HEK293 (cell line): ENCODE measurements at regions not wholly inside any gene's neighbourhood (a gene's known extent, or its start where the extent isn't known, plus 50 kb on each side); places are given as distances from the start of the nearest gene placed in this dataset.

Experiments
- CTCF ChIA-PET: fragments of 350-600 bp; formaldehyde crosslinking; extraction: SDS; loops from one replicate; lab custom pipeline; 2021; ENCODE audit warnings: antibody characterized with exemption; lab: Yijun Ruan, JAX
- POLR2A ChIA-PET: fragments of 300-600 bp; formaldehyde crosslinking; extraction: SDS; loops from one replicate; lab custom pipeline; 2020; ENCODE audit warnings: antibody characterized with exemption, inconsistent platforms; lab: Yijun Ruan, JAX
- H3K27ac ChIP-seq: fragments of 200-500 bp; sonication (Bioruptor generic); 2 replicates; pipeline ENCODE4 v1.5.1; 2014; ENCODE audit warnings: low read depth, low read length, control low read depth, inconsistent platforms; ENCODE audit errors: extremely low read depth
- H3K36me3 ChIP-seq, 2 experiments: fragments of 200-500 bp in 1 of 2; sonication (Bioruptor generic) in 1 of 2; 1 replicate in 1 of 2; 2 replicates in 1 of 2; pipeline ENCODE4 v1.5.1; 2014 to 2017; ENCODE audit warnings: inconsistent platforms in 2 of 2, low read length in 2 of 2; ENCODE audit not compliant: control insufficient read depth in 2 of 2, insufficient read depth in 1 of 2
- H3K4me1 ChIP-seq: fragments of 200-500 bp; sonication (Bioruptor generic); 2 replicates; pipeline ENCODE4 v1.5.1; 2014; ENCODE audit warnings: mild to moderate bottlenecking, low read length, inconsistent platforms; ENCODE audit not compliant: control insufficient read depth, insufficient read depth
- H3K4me3 ChIP-seq: 2 replicates; pipeline ENCODE4 v1.5.1; 2011; ENCODE audit warnings: low read depth, mild to moderate bottlenecking, control low read depth, low read length, moderate library complexity
- H3K9me3 ChIP-seq: fragments of 200-500 bp; sonication (Bioruptor generic); 2 replicates; pipeline ENCODE4 v1.5.1; 2014; ENCODE audit warnings: low read depth, low read length, inconsistent platforms; ENCODE audit not compliant: control insufficient read depth, insufficient read depth
- GLI2 ChIP-seq: fragments of 450-650 bp; formaldehyde crosslinking; IDR thresholded peaks from 2 replicates; pipeline ENCODE4; 2017; ENCODE audit warnings: missing biosample characterization, missing genetic modification characterization, low read depth, borderline replicate concordance
- YY1 ChIP-seq: fragments of 450-650 bp; formaldehyde crosslinking; IDR thresholded peaks from 2 replicates; pipeline ENCODE4 v1.5.1; 2018; ENCODE audit warnings: missing biosample characterization, missing genetic modification characterization
- ZBTB1 ChIP-seq: fragments of 450-650 bp; formaldehyde crosslinking; IDR thresholded peaks from 2 replicates; pipeline ENCODE4 v1.5.1; 2016; ENCODE audit warnings: missing biosample characterization, missing genetic modification characterization
- ZBTB44 ChIP-seq: fragments of 450-650 bp; IDR thresholded peaks from 2 replicates; pipeline ENCODE4 v1.5.1; 2018; ENCODE audit warnings: missing biosample characterization, mild to moderate bottlenecking, missing genetic modification characterization
- ZBTB7A ChIP-seq: fragments of 450-650 bp; formaldehyde crosslinking; IDR thresholded peaks from 2 replicates; pipeline ENCODE4 v1.5.1; 2016; ENCODE audit warnings: low read depth, missing biosample characterization, missing genetic modification characterization
- ZNF140 ChIP-seq: fragments of 450-650 bp; formaldehyde crosslinking; IDR thresholded peaks from 2 replicates; pipeline ENCODE4 v1.5.1; 2016; ENCODE audit warnings: missing biosample characterization, missing genetic modification characterization
- ZNF19 ChIP-seq: fragments of 450-650 bp; formaldehyde crosslinking; IDR thresholded peaks from 2 replicates; pipeline ENCODE4; 2016; ENCODE audit warnings: missing biosample characterization, missing genetic modification characterization, low read depth
- ZNF248 ChIP-seq: fragments of 450-650 bp; formaldehyde crosslinking; IDR thresholded peaks from 2 replicates; pipeline ENCODE4 v1.5.1; 2017; ENCODE audit warnings: missing biosample characterization, missing genetic modification characterization
- ZNF26 ChIP-seq: fragments of 450-650 bp; formaldehyde crosslinking; IDR thresholded peaks from 2 replicates; pipeline ENCODE4 v1.5.1; 2016; ENCODE audit warnings: missing biosample characterization, missing genetic modification characterization
- ZNF354C ChIP-seq: fragments of 450-650 bp; formaldehyde crosslinking; IDR thresholded peaks from 2 replicates; pipeline ENCODE4 v1.5.1; 2016; ENCODE audit warnings: missing biosample characterization, missing genetic modification characterization, low read depth, borderline replicate concordance
- ZNF362 ChIP-seq: fragments of 450-650 bp; formaldehyde crosslinking; IDR thresholded peaks from 2 replicates; pipeline ENCODE4 v1.5.1; 2016; ENCODE audit warnings: missing biosample characterization, missing genetic modification characterization
- ZNF366 ChIP-seq: fragments of 450-650 bp; formaldehyde crosslinking; conservative IDR thresholded peaks from 2 replicates; pipeline ENCODE4 v1.5.1; 2016; ENCODE audit warnings: missing biosample characterization, missing genetic modification characterization
- ZNF423 ChIP-seq: fragments of 450-650 bp; formaldehyde crosslinking; IDR thresholded peaks from 2 replicates; pipeline ENCODE4 v1.5.1; 2016; ENCODE audit warnings: missing biosample characterization, missing genetic modification characterization
- ZNF544 ChIP-seq: fragments of 450-650 bp; formaldehyde crosslinking; IDR thresholded peaks from 2 replicates; pipeline ENCODE4 v1.5.0; 2017; ENCODE audit warnings: missing biosample characterization, missing genetic modification characterization
- ZNF558 ChIP-seq: fragments of 450-650 bp; formaldehyde crosslinking; IDR thresholded peaks from 2 replicates; pipeline ENCODE4 v1.5.1; 2016; ENCODE audit warnings: missing biosample characterization, missing genetic modification characterization
- ZNF585B ChIP-seq: fragments of 450-650 bp; formaldehyde crosslinking; IDR thresholded peaks from 2 replicates; pipeline ENCODE4 v1.5.1; 2016; ENCODE audit warnings: missing biosample characterization, missing genetic modification characterization
- ZNF596 ChIP-seq: fragments of 450-650 bp; IDR thresholded peaks from 2 replicates; pipeline ENCODE4 v1.5.0; 2018; ENCODE audit warnings: missing biosample characterization, mild to moderate bottlenecking, missing genetic modification characterization, moderate library complexity
- ZNF626 ChIP-seq: fragments of 450-650 bp; sonication (Bioruptor Pico); formaldehyde crosslinking; IDR thresholded peaks from 2 replicates; pipeline ENCODE4 v1.5.1; 2018; ENCODE audit warnings: missing biosample characterization, missing genetic modification characterization, inconsistent platforms
- ZNF660 ChIP-seq: fragments of 450-650 bp; IDR thresholded peaks from 2 replicates; pipeline ENCODE4 v1.5.1; 2018; ENCODE audit warnings: missing biosample characterization, mild to moderate bottlenecking, missing genetic modification characterization
- ZNF843 ChIP-seq: fragments of 450-650 bp; formaldehyde crosslinking; IDR thresholded peaks from 2 replicates; pipeline ENCODE4 v1.5.1; 2016; ENCODE audit warnings: missing biosample characterization, missing genetic modification characterization
- TF ChIP-seq, protein P1 (sequence below): fragments of 450-650 bp; formaldehyde crosslinking; conservative IDR thresholded peaks from 2 replicates; pipeline ENCODE4 v1.5.1; 2016; ENCODE audit warnings: low read depth, missing biosample characterization, missing genetic modification characterization
- TF ChIP-seq, protein P2 (sequence below): fragments of 450-650 bp; formaldehyde crosslinking; IDR thresholded peaks from 2 replicates; pipeline ENCODE4 v1.5.1; 2016; ENCODE audit warnings: missing biosample characterization, missing genetic modification characterization
- TF ChIP-seq, protein P3 (sequence below): IDR thresholded peaks from 2 replicates; pipeline ENCODE4 v1.6.1; 2011; ENCODE audit warnings: mild to moderate bottlenecking, low read depth, low read length, borderline replicate concordance

- Histone ChIP-seq H3K4me3 (no peak overlapping the region), H3K27ac (no peak overlapping the region), H3K9me3 (no peaks in the 10 kb centered on the region), H3K36me3 (no peaks in the 10 kb centered on the region), H3K4me1 (no peaks in the 10 kb centered on the region)
- ChIA-PET POLR2A (no interaction called here), CTCF (interaction anchor here (0.6 kb wide), 1 partner anchor 115 kb away, joined by 3 read pairs; no protein-coding TSS in a partner anchor)
- no peak for TF ChIP-seq ZNF423 (tag by site-specific recombination)
- TF ChIP-seq ZBTB7A (tag by site-specific recombination): no peak
- TF ChIP-seq ZNF366 (tag by site-specific recombination): no peak
- TF ChIP-seq ZNF19 (tag by site-specific recombination): no peak
- no peak for TF ChIP-seq ZNF362 (tag by site-specific recombination)
- no peak for TF ChIP-seq ZNF140 (tag by site-specific recombination)
- TF ChIP-seq, protein P1, sequence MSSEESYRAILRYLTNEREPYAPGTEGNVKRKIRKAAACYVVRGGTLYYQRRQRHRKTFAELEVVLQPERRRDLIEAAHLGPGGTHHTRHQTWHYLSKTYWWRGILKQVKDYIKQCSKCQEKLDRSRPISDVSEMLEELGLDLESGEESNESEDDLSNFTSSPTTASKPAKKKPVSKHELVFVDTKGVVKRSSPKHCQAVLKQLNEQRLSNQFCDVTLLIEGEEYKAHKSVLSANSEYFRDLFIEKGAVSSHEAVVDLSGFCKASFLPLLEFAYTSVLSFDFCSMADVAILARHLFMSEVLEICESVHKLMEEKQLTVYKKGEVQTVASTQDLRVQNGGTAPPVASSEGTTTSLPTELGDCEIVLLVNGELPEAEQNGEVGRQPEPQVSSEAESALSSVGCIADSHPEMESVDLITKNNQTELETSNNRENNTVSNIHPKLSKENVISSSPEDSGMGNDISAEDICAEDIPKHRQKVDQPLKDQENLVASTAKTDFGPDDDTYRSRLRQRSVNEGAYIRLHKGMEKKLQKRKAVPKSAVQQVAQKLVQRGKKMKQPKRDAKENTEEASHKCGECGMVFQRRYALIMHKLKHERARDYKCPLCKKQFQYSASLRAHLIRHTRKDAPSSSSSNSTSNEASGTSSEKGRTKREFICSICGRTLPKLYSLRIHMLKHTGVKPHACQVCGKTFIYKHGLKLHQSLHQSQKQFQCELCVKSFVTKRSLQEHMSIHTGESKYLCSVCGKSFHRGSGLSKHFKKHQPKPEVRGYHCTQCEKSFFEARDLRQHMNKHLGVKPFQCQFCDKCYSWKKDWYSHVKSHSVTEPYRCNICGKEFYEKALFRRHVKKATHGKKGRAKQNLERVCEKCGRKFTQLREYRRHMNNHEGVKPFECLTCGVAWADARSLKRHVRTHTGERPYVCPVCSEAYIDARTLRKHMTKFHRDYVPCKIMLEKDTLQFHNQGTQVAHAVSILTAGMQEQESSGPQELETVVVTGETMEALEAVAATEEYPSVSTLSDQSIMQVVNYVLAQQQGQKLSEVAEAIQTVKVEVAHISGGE (tag by site-specific recombination): no peak
- TF ChIP-seq, protein P2, sequence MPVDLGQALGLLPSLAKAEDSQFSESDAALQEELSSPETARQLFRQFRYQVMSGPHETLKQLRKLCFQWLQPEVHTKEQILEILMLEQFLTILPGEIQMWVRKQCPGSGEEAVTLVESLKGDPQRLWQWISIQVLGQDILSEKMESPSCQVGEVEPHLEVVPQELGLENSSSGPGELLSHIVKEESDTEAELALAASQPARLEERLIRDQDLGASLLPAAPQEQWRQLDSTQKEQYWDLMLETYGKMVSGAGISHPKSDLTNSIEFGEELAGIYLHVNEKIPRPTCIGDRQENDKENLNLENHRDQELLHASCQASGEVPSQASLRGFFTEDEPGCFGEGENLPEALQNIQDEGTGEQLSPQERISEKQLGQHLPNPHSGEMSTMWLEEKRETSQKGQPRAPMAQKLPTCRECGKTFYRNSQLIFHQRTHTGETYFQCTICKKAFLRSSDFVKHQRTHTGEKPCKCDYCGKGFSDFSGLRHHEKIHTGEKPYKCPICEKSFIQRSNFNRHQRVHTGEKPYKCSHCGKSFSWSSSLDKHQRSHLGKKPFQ (tag by site-specific recombination): no peak
- TF ChIP-seq, protein P3, sequence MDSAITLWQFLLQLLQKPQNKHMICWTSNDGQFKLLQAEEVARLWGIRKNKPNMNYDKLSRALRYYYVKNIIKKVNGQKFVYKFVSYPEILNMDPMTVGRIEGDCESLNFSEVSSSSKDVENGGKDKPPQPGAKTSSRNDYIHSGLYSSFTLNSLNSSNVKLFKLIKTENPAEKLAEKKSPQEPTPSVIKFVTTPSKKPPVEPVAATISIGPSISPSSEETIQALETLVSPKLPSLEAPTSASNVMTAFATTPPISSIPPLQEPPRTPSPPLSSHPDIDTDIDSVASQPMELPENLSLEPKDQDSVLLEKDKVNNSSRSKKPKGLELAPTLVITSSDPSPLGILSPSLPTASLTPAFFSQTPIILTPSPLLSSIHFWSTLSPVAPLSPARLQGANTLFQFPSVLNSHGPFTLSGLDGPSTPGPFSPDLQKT: no peak
These were observed 379.1 kb upstream of the TMPRSS15 start for GRCh38 chr21:18782721-18783120.

GRCh38 chr21:18801468-18801867 is 397.9 kb upstream of the TMPRSS15 start:
- Histone ChIP-seq H3K4me3 (no peak overlapping the region), H3K27ac (no peak overlapping the region), H3K9me3 (no peaks in the 10 kb centered on the region), H3K36me3 (no peaks in the 10 kb centered on the region), H3K4me1 (no peaks in the 10 kb centered on the region)
- TF ChIP-seq ZNF26 (no peak), ZNF660 (tag by site-specific recombination) (0 out of 2 replicates have a peak, but pooled peaks have one; percentile 48)
- CTCF ChIA-PET: no interaction called here
- POLR2A ChIA-PET: no interaction called here

GRCh38 chr21:18803624-18804023 is 400.0 kb upstream of the TMPRSS15 start:
- POLR2A ChIA-PET: no interaction called here
- TF ChIP-seq ZNF544 (tag by site-specific recombination): no peak
- TF ChIP-seq ZNF626 (tag by site-specific recombination): no peak
- TF ChIP-seq ZNF843: no peak
- no peak for TF ChIP-seq ZBTB44 (tag by site-specific recombination)
- no peak for TF ChIP-seq ZNF248 (tag by site-specific recombination)
- TF ChIP-seq ZBTB1: no peak
- TF ChIP-seq ZNF596 (tag by site-specific recombination): no peak
- no peak for TF ChIP-seq YY1 (tag by site-specific recombination)
- TF ChIP-seq GLI2 (tag by site-specific recombination): no peak
- TF ChIP-seq ZNF354C (tag by site-specific recombination): no peak
- TF ChIP-seq ZNF558: no peak
- no peak for TF ChIP-seq ZNF585B
- TF ChIP-seq, all 188 proteins: peak for 0
- CTCF ChIA-PET: no interaction called here
- Histone ChIP-seq H3K4me3 (no peak overlapping the region), H3K27ac (no peak overlapping the region), H3K4me1 (no peaks in the 10 kb centered on the region), H3K36me3 (no peaks in the 10 kb centered on the region), H3K9me3 (no peaks in the 10 kb centered on the region)
